ENCODE measurements at regions not wholly inside any gene's neighbourhood (a gene's known extent, or its start where the extent isn't known, plus 50 kb on each side); places are given as distances from the start of the nearest gene placed in this dataset.

GRCh38 chr2:176699098-176699497, 429.9 kb downstream of the MTX2 start:
- no peak overlapping the region for H3K27ac ChIP-seq
- no peaks in the 10 kb centered on the region for H3K9me3 ChIP-seq (ENCODE audit: low read depth, low read length)
- H3K9ac ChIP-seq (ENCODE audit: insufficient read length): no peak overlapping the region
- no peaks in the 10 kb centered on the region for H3K36me3 ChIP-seq (ENCODE audit: insufficient read depth, low read length)
- H3K4me3 ChIP-seq: no peak overlapping the region
- TF ChIP-seq EZH2 (IDR thresholded peaks at IDR 0.05) (no peak), POLR2AphosphoS5 (IDR thresholded peaks at IDR 0.05; ENCODE audit: borderline replicate concordance, low read depth, low read length) (no peak), FOXP2 (optimal IDR thresholded peaks at IDR 0.05; ENCODE audit: control extremely low read depth, extremely low read length, insufficient read depth) (no peak)
- no peak for DNase-seq (ENCODE audit: low read depth, low spot score)

GRCh38 chr2:176699644-176700043, 430.4 kb downstream of the MTX2 start:
- Histone ChIP-seq H3K9me3 (ENCODE audit: low read depth, low read length) (no peaks in the 10 kb centered on the region), H3K4me3 (no peak overlapping the region), H3K27ac (no peak overlapping the region), H3K36me3 (ENCODE audit: insufficient read depth, low read length) (no peaks in the 10 kb centered on the region), H3K9ac (ENCODE audit: insufficient read length) (no peak overlapping the region)
- no peak for TF ChIP-seq FOXP2 (optimal IDR thresholded peaks at IDR 0.05; ENCODE audit: control extremely low read depth, extremely low read length, insufficient read depth)
- no peak for TF ChIP-seq EZH2 (IDR thresholded peaks at IDR 0.05)
- no peak for TF ChIP-seq POLR2AphosphoS5 (IDR thresholded peaks at IDR 0.05; ENCODE audit: borderline replicate concordance, low read depth, low read length)
- DNase-seq (ENCODE audit: low read depth, low spot score): no peak

GRCh38 chr2:176702131-176702530, 432.9 kb downstream of the MTX2 start:
- no peak overlapping the region for H3K27ac ChIP-seq
- no peak overlapping the region for H3K4me3 ChIP-seq
- H3K36me3 ChIP-seq (ENCODE audit: insufficient read depth, low read length): no peaks in the 10 kb centered on the region
- H3K9ac ChIP-seq (ENCODE audit: insufficient read length): no peak overlapping the region
- no peaks in the 10 kb centered on the region for H3K9me3 ChIP-seq (ENCODE audit: low read depth, low read length)
- TF ChIP-seq POLR2AphosphoS5 (IDR thresholded peaks at IDR 0.05; ENCODE audit: borderline replicate concordance, low read depth, low read length): no peak
- no peak for TF ChIP-seq FOXP2 (optimal IDR thresholded peaks at IDR 0.05; ENCODE audit: control extremely low read depth, extremely low read length, insufficient read depth)
- TF ChIP-seq EZH2 (IDR thresholded peaks at IDR 0.05): no peak
- no peak for DNase-seq (ENCODE audit: low read depth, low spot score)

- Histone ChIP-seq H3K9me3 (ENCODE audit: low read depth, low read length) (no peaks in the 10 kb centered on the region), H3K4me3 (peak overlapping the region; percentile 26), H3K27ac (peak overlapping the region; percentile 72), H3K9ac (ENCODE audit: insufficient read length) (no peak overlapping the region), H3K36me3 (ENCODE audit: insufficient read depth, low read length) (no peaks in the 10 kb centered on the region)
- no peak for DNase-seq (ENCODE audit: low read depth, low spot score)
- no peak for TF ChIP-seq EZH2 (IDR thresholded peaks at IDR 0.05)
- no peak for TF ChIP-seq POLR2AphosphoS5 (IDR thresholded peaks at IDR 0.05; ENCODE audit: borderline replicate concordance, low read depth, low read length)
- no peak for TF ChIP-seq FOXP2 (optimal IDR thresholded peaks at IDR 0.05; ENCODE audit: control extremely low read depth, extremely low read length, insufficient read depth)
Observed at GRCh38 chr2:176704282-176704858, 435.1 kb downstream of the MTX2 start.

GRCh38 chr2:176709149-176709951, 440.1 kb downstream of the MTX2 start:
- TF ChIP-seq POLR2AphosphoS5 (IDR thresholded peaks at IDR 0.05; ENCODE audit: borderline replicate concordance, low read depth, low read length) (no peak), EZH2 (IDR thresholded peaks at IDR 0.05) (no peak), FOXP2 (optimal IDR thresholded peaks at IDR 0.05; ENCODE audit: control extremely low read depth, extremely low read length, insufficient read depth) (peak; percentile 61)
- H3K9me3 ChIP-seq (ENCODE audit: low read depth, low read length): no peaks in the 10 kb centered on the region
- DNase-seq (ENCODE audit: low read depth, low spot score): no peak
- no peaks in the 10 kb centered on the region for H3K36me3 ChIP-seq (ENCODE audit: insufficient read depth, low read length)
- H3K27ac ChIP-seq: peak overlapping the region; percentile 16
- H3K9ac ChIP-seq (ENCODE audit: insufficient read length): no peak overlapping the region
- H3K4me3 ChIP-seq: 0 out of 2 replicates have a peak overlapping the region, but pooled peaks have one; percentile 9

GRCh38 chr2:176709991-176710390, 440.7 kb downstream of the MTX2 start:
- H3K9me3 ChIP-seq (ENCODE audit: low read depth, low read length): no peaks in the 10 kb centered on the region
- 0 out of 2 replicates have a peak overlapping the region, but pooled peaks have one; percentile 14 for H3K27ac ChIP-seq
- TF ChIP-seq EZH2 (IDR thresholded peaks at IDR 0.05): no peak
- TF ChIP-seq FOXP2 (optimal IDR thresholded peaks at IDR 0.05; ENCODE audit: control extremely low read depth, extremely low read length, insufficient read depth): no peak
- no peak for TF ChIP-seq POLR2AphosphoS5 (IDR thresholded peaks at IDR 0.05; ENCODE audit: borderline replicate concordance, low read depth, low read length)
- H3K9ac ChIP-seq (ENCODE audit: insufficient read length): no peak overlapping the region
- no peaks in the 10 kb centered on the region for H3K36me3 ChIP-seq (ENCODE audit: insufficient read depth, low read length)
- DNase-seq (ENCODE audit: low read depth, low spot score): no peak
- H3K4me3 ChIP-seq: no peak overlapping the region

GRCh38 chr2:176710657-176711186, 441.5 kb downstream of the MTX2 start:
- Histone ChIP-seq H3K27ac (no peak overlapping the region), H3K4me3 (no peak overlapping the region), H3K9ac (ENCODE audit: insufficient read length) (no peak overlapping the region), H3K36me3 (ENCODE audit: insufficient read depth, low read length) (no peaks in the 10 kb centered on the region), H3K9me3 (ENCODE audit: low read depth, low read length) (no peaks in the 10 kb centered on the region)
- TF ChIP-seq EZH2 (IDR thresholded peaks at IDR 0.05) (no peak), FOXP2 (optimal IDR thresholded peaks at IDR 0.05; ENCODE audit: control extremely low read depth, extremely low read length, insufficient read depth) (no peak), POLR2AphosphoS5 (IDR thresholded peaks at IDR 0.05; ENCODE audit: borderline replicate concordance, low read depth, low read length) (no peak)
- DNase-seq (ENCODE audit: low read depth, low spot score): no peak

- no peak for DNase-seq (ENCODE audit: low read depth, low spot score)
- Histone ChIP-seq H3K27ac (no peak overlapping the region), H3K9ac (ENCODE audit: insufficient read length) (no peak overlapping the region), H3K4me3 (no peak overlapping the region), H3K36me3 (ENCODE audit: insufficient read depth, low read length) (no peaks in the 10 kb centered on the region), H3K9me3 (ENCODE audit: low read depth, low read length) (no peaks in the 10 kb centered on the region)
- no peak for TF ChIP-seq POLR2AphosphoS5 (IDR thresholded peaks at IDR 0.05; ENCODE audit: borderline replicate concordance, low read depth, low read length)
- TF ChIP-seq FOXP2 (optimal IDR thresholded peaks at IDR 0.05; ENCODE audit: control extremely low read depth, extremely low read length, insufficient read depth): no peak
- no peak for TF ChIP-seq EZH2 (IDR thresholded peaks at IDR 0.05)
Observed at GRCh38 chr2:176725873-176726645, 456.8 kb downstream of the MTX2 start.
